GM12878 (cell line): ENCODE measurements at regions not wholly inside any gene's neighbourhood (a gene's known extent, or its start where the extent isn't known, plus 50 kb on each side); places are given as distances from the start of the nearest gene placed in this dataset.

Source experiments
- ATAC-seq: fragments of 200-7000 bp; cut with Tn5 transposase; 3 replicates; pipeline ENCODE4 v1.9.1; 2020; ENCODE audit warnings: mild to moderate bottlenecking, moderate library complexity
- BruUV-seq: library from RNA; stranded (reverse); fragments of 400-500 nt; replicated peaks from 2 replicates; lab custom pipeline; 2021; lab: Mats Ljungman, UMichigan
- CTCF ChIA-PET: fragments of 300-600 bp; sonication (Branson Sonifier 250); formaldehyde crosslinking; extraction: SDS; loops from one replicate; lab custom pipeline; 2021; ENCODE audit warnings: inconsistent platforms; lab: Yijun Ruan, JAX
- POLR2A ChIA-PET: fragments of 350-600 bp; formaldehyde crosslinking; extraction: SDS; loops from one replicate; lab custom pipeline; 2021; ENCODE audit warnings: inconsistent platforms; lab: Charles Lee
- RAD21 ChIA-PET: fragments of 300-600 bp; sonication (Branson Sonifier 250); formaldehyde crosslinking; loops from one replicate; lab custom pipeline; 2023; ENCODE audit warnings: antibody characterized with exemption; ENCODE audit not compliant: unreplicated experiment; lab: Charles Lee
- SMC1A ChIA-PET: fragments of 300-600 bp; sonication (Branson Sonifier 250); formaldehyde crosslinking; loops from one replicate; lab custom pipeline; 2023; ENCODE audit not compliant: unreplicated experiment, uncharacterized antibody; lab: Charles Lee
- DNase-seq: peaks from one replicate; pipeline ENCODE4 v3.0.0-alpha.2; 2011; ENCODE audit warnings: low read depth, low spot score
- FAIRE-seq: peaks from 3 replicates; lab custom pipeline; 2011; peaks lifted over from hg19 to GRCh38; lab: Jason Lieb, UNC
- H2AFZ ChIP-seq: 2 replicates; pipeline ENCODE4 v1.6.0; 2011; ENCODE audit warnings: low read depth, low read length, control low read depth; ENCODE audit not compliant: control insufficient read depth
- H3K27ac ChIP-seq: 2 replicates; pipeline ENCODE4 v1.5.1; 2011; ENCODE audit warnings: control low read depth; ENCODE audit not compliant: control insufficient read depth, insufficient read depth
- H3K27me3 ChIP-seq, 2 experiments: replicated peaks in 1 of 2; 2 replicates each; pipeline versions ENCODE4 v1.6.0 to v1.6.1; 2011; ENCODE audit warnings: low read length in 1 of 2; ENCODE audit not compliant: control insufficient read depth in 2 of 2, insufficient read depth in 2 of 2
- H3K36me3 ChIP-seq, 2 experiments: 2 replicates each; pipeline ENCODE4 v1.5.1; 2011; ENCODE audit warnings: low read length in 1 of 2; ENCODE audit not compliant: control insufficient read depth in 2 of 2, insufficient read depth in 2 of 2
- H3K4me1 ChIP-seq: 2 replicates; pipeline ENCODE4 v1.6.1; 2011; ENCODE audit warnings: mild to moderate bottlenecking, low read length, moderate library complexity, mixed read lengths; ENCODE audit not compliant: control insufficient read depth, insufficient read depth
- H3K4me2 ChIP-seq: 2 replicates; pipeline ENCODE4 v1.6.0; 2011; ENCODE audit warnings: control low read depth; ENCODE audit not compliant: control insufficient read depth, insufficient read depth
- H3K4me3 ChIP-seq: fragments of 200-600 bp; sonication (generic); 2 replicates; pipeline ENCODE4 v1.5.1; 2016
- H3K79me2 ChIP-seq: 2 replicates; pipeline ENCODE4 v1.6.0; 2011; ENCODE audit warnings: low read length; ENCODE audit not compliant: control insufficient read depth, insufficient read depth
- H3K9ac ChIP-seq: 2 replicates; pipeline ENCODE4 v1.8.0; 2011; ENCODE audit warnings: low read length, control low read depth, mixed read lengths; ENCODE audit not compliant: control insufficient read depth, insufficient read depth
- H3K9me3 ChIP-seq: replicated peaks from 3 replicates; pipeline ENCODE4 v1.5.1; 2011; ENCODE audit warnings: mild to moderate bottlenecking, low read length; ENCODE audit not compliant: control insufficient read depth, insufficient read depth
- H4K20me1 ChIP-seq: 2 replicates; pipeline ENCODE4 v1.6.0; 2011; ENCODE audit not compliant: control insufficient read depth, insufficient read depth
- ETV6 ChIP-seq, 2 experiments: fragments of 450-650 bp in 1 of 2; IDR thresholded peaks in 1 of 2; conservative IDR thresholded peaks in 1 of 2; 2 replicates each; pipeline ENCODE4 v1.6.1; 2014; ENCODE audit warnings: antibody characterized with exemption in 1 of 2, borderline replicate concordance in 1 of 2, low read depth in 1 of 2, mild to moderate bottlenecking in 1 of 2, moderate library complexity in 1 of 2
- HDAC2 ChIP-seq: fragments of 200-600 bp; sonication (generic); IDR thresholded peaks from 2 replicates; pipeline ENCODE4 v1.6.1; 2017
- POU2F2 ChIP-seq: IDR thresholded peaks from 3 replicates; pipeline ENCODE4 v1.6.1; 2011; ENCODE audit warnings: low read depth, mild to moderate bottlenecking, low read length, borderline replicate concordance
- RBBP5 ChIP-seq: fragments of 200-600 bp; sonication (generic); conservative IDR thresholded peaks from 2 replicates; pipeline ENCODE4 v1.6.1; 2016
- WGBS: methylation state at CpG from one replicate; pipeline ENCODE4 v1.1.6; 2016; ENCODE audit warnings: low lambda C conversion rate; ENCODE audit not compliant: insufficient replicate concordance, insufficient coverage; ENCODE audit errors: missing lambda C conversion rate; 5-methylcytosine and 5-hydroxymethylcytosine counted together
- in situ Hi-C: fragments of 300-500 bp; cut with MboI; formaldehyde crosslinking; loops from 9 replicates; pipeline ENCODE4 v1.14.3; 2018; ENCODE audit warnings: mixed read lengths
- intact Hi-C: fragments of 100-400 bp; cut with micrococcal nuclease; formaldehyde crosslinking; loops from one replicate; pipeline ENCODE4 v1.14.2; 2022; ENCODE audit not compliant: unreplicated experiment

GRCh38 chr5:18321262-18321942, 687.1 kb downstream of the TAF11L14 start:
- no peak for TF ChIP-seq RBBP5
- in situ Hi-C loops (loop anchor here (25.0 kb wide), 1 partner anchor 1534 kb away; no protein-coding TSS in a partner anchor), intact Hi-C loops (no loop called here)
- Histone ChIP-seq H3K9ac (no peak overlapping the region), H3K27ac (no peak overlapping the region), H3K27me3 (no peaks in the 10 kb centered on the region), H3K4me2 (no peak overlapping the region), H3K4me3 (no peak overlapping the region), H3K4me1 (no peaks in the 10 kb centered on the region), H2AFZ (no peak overlapping the region), H3K36me3 (no peaks in the 10 kb centered on the region), H3K9me3 (no peaks in the 10 kb centered on the region; the same call in 2 of the 3 replicates), H4K20me1 (no peaks in the 10 kb centered on the region), H3K79me2 (no peaks in the 10 kb centered on the region)
- BruUV-seq: no TSS peak
- 1% methylated on average over 5 of the region's 5 CpGs for WGBS
- ChIA-PET CTCF (no interaction called here), RAD21 (no interaction called here), SMC1A (no interaction called here), POLR2A (no interaction called here)
- DNase-seq: no peak
- FAIRE-seq: no peak
- ATAC-seq: no peak

- no peak overlapping the region for H3K9ac ChIP-seq
- ChIA-PET CTCF (no interaction called here), RAD21 (no interaction called here), POLR2A (no interaction called here), SMC1A (no interaction called here)
- H4K20me1 ChIP-seq: no peaks in the 10 kb centered on the region
- H3K27ac ChIP-seq: no peak overlapping the region
- H3K36me3 ChIP-seq: no peaks in the 10 kb centered on the region
- H2AFZ ChIP-seq: no peak overlapping the region
- no peak for ATAC-seq
- DNase-seq: no peak
- H3K4me1 ChIP-seq: no peaks in the 10 kb centered on the region
- 0% methylated on average over 2 of the region's 2 CpGs for WGBS
- no peaks in the 10 kb centered on the region; the same call in 2 of the 3 replicates for H3K9me3 ChIP-seq
- in situ Hi-C loops: loop anchor here (25.0 kb wide), 1 partner anchor 1537 kb away; no protein-coding TSS in a partner anchor
- intact Hi-C loops: no loop called here
- TF ChIP-seq POU2F2 (no peak), ETV6 (conservative IDR thresholded peaks at IDR 0.05 in 1 of 2, IDR thresholded peaks at IDR 0.05 in 1 of 2; ENCODE audit: borderline replicate concordance in 1 of 2, low read depth in 1 of 2) (no peak), HDAC2 (no peak)
- no TSS peak for BruUV-seq
- H3K27me3 ChIP-seq: no peaks in the 10 kb centered on the region
- no peak for FAIRE-seq
- no peak overlapping the region for H3K4me3 ChIP-seq
- H3K4me2 ChIP-seq: no peak overlapping the region
- no peaks in the 10 kb centered on the region for H3K79me2 ChIP-seq
Observed at GRCh38 chr5:18323891-18324290, 689.6 kb downstream of the TAF11L14 start.
